Smooth muscle cell (in vitro differentiated cells): ENCODE measurements at regions not wholly inside any gene's neighbourhood (a gene's known extent, or its start where the extent isn't known, plus 50 kb on each side); places are given as distances from the start of the nearest gene placed in this dataset.

Experiments used
- DNase-seq: peaks from one replicate; lab custom pipeline; 2025; ENCODE audit not compliant: unreplicated experiment; lab: John Stamatoyannopoulos, UW
- H2AFZ ChIP-seq: fragments of 200-600 bp; sonication (generic); 2 replicates; pipeline ENCODE4 v1.6.0; 2016; ENCODE audit warnings: antibody characterized with exemption, low read depth, mild to moderate bottlenecking
- H3F3A ChIP-seq: fragments of 200-600 bp; sonication (generic); 2 replicates; pipeline ENCODE4 v1.6.0; 2017; ENCODE audit warnings: antibody characterized with exemption, low read depth
- H3K27ac ChIP-seq: fragments of 200-600 bp; sonication (generic); 2 replicates; pipeline ENCODE4 v1.5.1; 2016; ENCODE audit warnings: low read depth, mild to moderate bottlenecking
- H3K27me3 ChIP-seq: fragments of 200-600 bp; sonication (generic); 2 replicates; pipeline ENCODE4 v1.6.1; 2016; ENCODE audit warnings: low read depth, mild to moderate bottlenecking
- H3K36me3 ChIP-seq: fragments of 200-600 bp; sonication (generic); 2 replicates; pipeline ENCODE4 v1.5.1; 2016; ENCODE audit warnings: low read depth
- H3K4me1 ChIP-seq: fragments of 200-600 bp; sonication (generic); 2 replicates; pipeline ENCODE4 v1.5.1; 2016; ENCODE audit warnings: low read depth
- H3K4me2 ChIP-seq: fragments of 200-600 bp; sonication (generic); 2 replicates; pipeline ENCODE4 v1.6.0; 2016; ENCODE audit warnings: mild to moderate bottlenecking
- H3K4me3 ChIP-seq: fragments of 200-600 bp; sonication (generic); 2 replicates; pipeline ENCODE4 v1.5.1; 2016; ENCODE audit warnings: mild to moderate bottlenecking
- H3K79me2 ChIP-seq: fragments of 200-600 bp; sonication (generic); 2 replicates; pipeline ENCODE4 v1.6.0; 2016; ENCODE audit warnings: low read depth, mild to moderate bottlenecking
- H3K9ac ChIP-seq: fragments of 200-600 bp; sonication (generic); 2 replicates; pipeline ENCODE4 v1.6.0; 2016; ENCODE audit warnings: low read depth
- H3K9me3 ChIP-seq: fragments of 200-600 bp; sonication (generic); replicated peaks from 2 replicates; pipeline ENCODE4 v1.5.1; 2016; ENCODE audit warnings: low read depth
- H4K20me1 ChIP-seq: fragments of 200-600 bp; sonication (generic); 2 replicates; pipeline ENCODE4 v1.6.0; 2016; ENCODE audit warnings: low read depth
- WGBS: methylation state at CpG from one replicate; pipeline ENCODE4 v1.1.7; 2016; ENCODE audit warnings: low lambda C conversion rate; 5-methylcytosine and 5-hydroxymethylcytosine counted together
- TF ChIP-seq, protein P1 (sequence below): fragments of 200-600 bp; sonication (generic); IDR thresholded peaks from 2 replicates; pipeline ENCODE4 v1.5.1; 2017; ENCODE audit warnings: borderline replicate concordance, mild to moderate bottlenecking, antibody characterized with exemption; ENCODE audit not compliant: insufficient read depth, poor library complexity, severe bottlenecking

- Histone ChIP-seq H3K4me3 (no peak overlapping the region), H3K79me2 (no peaks in the 10 kb centered on the region), H3F3A (no peaks in the 10 kb centered on the region), H3K27ac (no peak overlapping the region), H3K36me3 (no peaks in the 10 kb centered on the region), H3K4me2 (no peak overlapping the region), H3K9ac (no peak overlapping the region), H3K9me3 (no peaks in the 10 kb centered on the region), H3K27me3 (no peaks in the 10 kb centered on the region), H2AFZ (no peak overlapping the region), H3K4me1 (no peaks in the 10 kb centered on the region), H4K20me1 (no peaks in the 10 kb centered on the region)
- no peak for DNase-seq
- TF ChIP-seq, protein P1, sequence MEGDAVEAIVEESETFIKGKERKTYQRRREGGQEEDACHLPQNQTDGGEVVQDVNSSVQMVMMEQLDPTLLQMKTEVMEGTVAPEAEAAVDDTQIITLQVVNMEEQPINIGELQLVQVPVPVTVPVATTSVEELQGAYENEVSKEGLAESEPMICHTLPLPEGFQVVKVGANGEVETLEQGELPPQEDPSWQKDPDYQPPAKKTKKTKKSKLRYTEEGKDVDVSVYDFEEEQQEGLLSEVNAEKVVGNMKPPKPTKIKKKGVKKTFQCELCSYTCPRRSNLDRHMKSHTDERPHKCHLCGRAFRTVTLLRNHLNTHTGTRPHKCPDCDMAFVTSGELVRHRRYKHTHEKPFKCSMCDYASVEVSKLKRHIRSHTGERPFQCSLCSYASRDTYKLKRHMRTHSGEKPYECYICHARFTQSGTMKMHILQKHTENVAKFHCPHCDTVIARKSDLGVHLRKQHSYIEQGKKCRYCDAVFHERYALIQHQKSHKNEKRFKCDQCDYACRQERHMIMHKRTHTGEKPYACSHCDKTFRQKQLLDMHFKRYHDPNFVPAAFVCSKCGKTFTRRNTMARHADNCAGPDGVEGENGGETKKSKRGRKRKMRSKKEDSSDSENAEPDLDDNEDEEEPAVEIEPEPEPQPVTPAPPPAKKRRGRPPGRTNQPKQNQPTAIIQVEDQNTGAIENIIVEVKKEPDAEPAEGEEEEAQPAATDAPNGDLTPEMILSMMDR, result no peak
- WGBS, result 88% methylated on average over 4 of the region's 4 CpGs
Measured at GRCh38 chr1:57615956-57616355, 192.1 kb upstream of the DAB1 start.

GRCh38 chr1:57612833-57613232 lies 189.0 kb upstream of the DAB1 start:
- Histone ChIP-seq H3K9me3 (no peaks in the 10 kb centered on the region), H3K4me2 (no peak overlapping the region), H3F3A (no peaks in the 10 kb centered on the region), H3K4me1 (no peaks in the 10 kb centered on the region), H4K20me1 (no peaks in the 10 kb centered on the region), H3K9ac (no peak overlapping the region), H3K36me3 (no peaks in the 10 kb centered on the region), H2AFZ (no peak overlapping the region), H3K27me3 (no peaks in the 10 kb centered on the region), H3K79me2 (no peaks in the 10 kb centered on the region), H3K4me3 (no peak overlapping the region), H3K27ac (no peak overlapping the region)
- no peak for DNase-seq
- TF ChIP-seq, protein P1, result no peak
- 87% methylated on average over 2 of the region's 2 CpGs for WGBS

DNA sequence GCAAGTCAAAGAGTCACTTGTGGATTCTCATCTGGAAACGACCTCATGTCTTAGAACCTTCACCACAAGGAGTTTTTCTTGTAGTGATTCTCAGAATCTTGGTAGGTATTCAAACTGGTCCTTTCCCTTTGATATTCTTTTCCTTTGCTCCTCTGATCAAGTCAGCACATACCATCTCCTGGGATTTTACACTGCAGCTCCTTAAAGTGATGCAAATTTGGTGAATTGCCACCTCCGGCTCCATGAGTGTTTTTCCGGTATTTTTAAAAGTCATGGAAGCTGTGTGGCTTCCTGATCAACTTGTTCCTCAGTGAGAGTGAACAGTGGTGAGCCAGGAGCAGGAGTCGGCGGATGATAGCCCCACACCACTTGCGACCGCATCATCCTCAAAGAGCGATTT lies 182.1 kb upstream of the DAB1 start:
- 70% methylated on average over 8 of the region's 8 CpGs for WGBS
- no peak for DNase-seq
- H3K36me3 ChIP-seq, result no peaks in the 10 kb centered on the region
- H3K4me1 ChIP-seq, result peaks cover 2% of the 10 kb centered on the region
- TF ChIP-seq, protein P1, result no peak
- no peaks in the 10 kb centered on the region for H3K79me2 ChIP-seq
- H2AFZ ChIP-seq, result no peak overlapping the region
- H3K9me3 ChIP-seq, result no peaks in the 10 kb centered on the region
- H3K9ac ChIP-seq, result no peak overlapping the region
- H3K4me2 ChIP-seq, result no peak overlapping the region
- H3F3A ChIP-seq, result no peaks in the 10 kb centered on the region
- no peak overlapping the region for H3K4me3 ChIP-seq
- H3K27me3 ChIP-seq, result peaks cover 3% of the 10 kb centered on the region
- H3K27ac ChIP-seq, result no peak overlapping the region
- H4K20me1 ChIP-seq, result no peaks in the 10 kb centered on the region

- no peaks in the 10 kb centered on the region for H4K20me1 ChIP-seq
- no peaks in the 10 kb centered on the region for H3F3A ChIP-seq
- TF ChIP-seq, protein P1, result no peak
- no peaks in the 10 kb centered on the region for H3K79me2 ChIP-seq
- peaks cover 23% of the 10 kb centered on the region for H3K4me1 ChIP-seq
- H3K9me3 ChIP-seq, result no peaks in the 10 kb centered on the region
- no peak overlapping the region for H3K4me3 ChIP-seq
- no peak for DNase-seq
- no peak overlapping the region for H2AFZ ChIP-seq
- no peak overlapping the region for H3K9ac ChIP-seq
- no peaks in the 10 kb centered on the region for H3K36me3 ChIP-seq
- WGBS, result 91% methylated on average over 6 of the region's 6 CpGs
- no peak overlapping the region for H3K27ac ChIP-seq
- H3K27me3 ChIP-seq, result peaks cover 9% of the 10 kb centered on the region
- H3K4me2 ChIP-seq, result no peak overlapping the region
Measured at GRCh38 chr1:57603696-57604095, 179.8 kb upstream of the DAB1 start.
